Neuronal stem cell (in vitro differentiated cells): ENCODE measurements at regions not wholly inside any gene's neighbourhood (a gene's known extent, or its start where the extent isn't known, plus 50 kb on each side); places are given as distances from the start of the nearest gene placed in this dataset.

Experiments
- DNase-seq: peaks from one replicate; pipeline ENCODE4 v3.0.0-alpha.2; 2013; ENCODE audit warnings: low spot score
- H2AFZ ChIP-seq: one replicate; pipeline ENCODE4 v1.6.1; 2013; ENCODE audit warnings: mild to moderate bottlenecking, low read length, inconsistent platforms
- H2AK5ac ChIP-seq: 2 replicates; pipeline ENCODE4 v1.6.1; 2013; ENCODE audit warnings: low read depth, mild to moderate bottlenecking, inconsistent platforms, low read length, moderate library complexity, mixed read lengths
- H2BK120ac ChIP-seq: 2 replicates; pipeline ENCODE4 v1.6.1; 2013; ENCODE audit warnings: low read depth, mild to moderate bottlenecking, inconsistent platforms, low read length, moderate library complexity, mixed read lengths
- H2BK12ac ChIP-seq: one replicate; pipeline ENCODE4 v1.6.1; 2013; ENCODE audit warnings: low read length, inconsistent platforms
- H2BK15ac ChIP-seq: 2 replicates; pipeline ENCODE4 v1.6.1; 2013; ENCODE audit warnings: mild to moderate bottlenecking, low read length, inconsistent platforms, mixed read lengths
- H2BK5ac ChIP-seq: one replicate; pipeline ENCODE4 v1.6.1; 2013; ENCODE audit warnings: inconsistent platforms, mild to moderate bottlenecking, low read length, moderate library complexity
- H3K14ac ChIP-seq: one replicate; pipeline ENCODE4 v1.6.1; 2013; ENCODE audit warnings: low read length, inconsistent platforms
- H3K18ac ChIP-seq: 2 replicates; pipeline ENCODE4 v1.6.1; 2013; ENCODE audit warnings: low read length, inconsistent platforms
- H3K23ac ChIP-seq: 2 replicates; pipeline ENCODE4 v1.6.1; 2013; ENCODE audit warnings: low read depth, mild to moderate bottlenecking, mixed read lengths, low read length, inconsistent platforms; ENCODE audit not compliant: poor library complexity
- H3K27ac ChIP-seq: replicated peaks from 3 replicates; pipeline ENCODE4 v1.5.1; 2013; ENCODE audit warnings: low read length, inconsistent platforms
- H3K27me3 ChIP-seq, 3 experiments: 2 replicates each; pipeline ENCODE4 v1.6.1; 2013; ENCODE audit warnings: low read length in 3 of 3, mild to moderate bottlenecking in 2 of 3, inconsistent platforms in 1 of 3, low read depth in 1 of 3, mixed read lengths in 1 of 3, moderate library complexity in 1 of 3; ENCODE audit not compliant: control insufficient read depth in 3 of 3, insufficient read depth in 3 of 3
- H3K36me3 ChIP-seq, 2 donors: replicated peaks in 1 of 2; 2 replicates each; pipeline ENCODE4 v1.6.1; 2013; ENCODE audit warnings: low read length in 2 of 2; ENCODE audit not compliant: control insufficient read depth in 2 of 2, insufficient read depth in 2 of 2
- H3K4ac ChIP-seq: 2 replicates; pipeline ENCODE4 v1.6.1; 2013; ENCODE audit warnings: inconsistent platforms, mild to moderate bottlenecking, low read length, moderate library complexity
- H3K4me1 ChIP-seq, 2 donors: 1 replicate in 1 of 2; 2 replicates in 1 of 2; pipeline ENCODE4 v1.6.1; 2013; ENCODE audit warnings: low read length in 2 of 2, low read depth in 1 of 2; ENCODE audit not compliant: control insufficient read depth in 2 of 2, insufficient read depth in 1 of 2
- H3K4me2 ChIP-seq: one replicate; pipeline ENCODE4 v1.6.1; 2013; ENCODE audit warnings: mild to moderate bottlenecking, low read length, inconsistent platforms; ENCODE audit not compliant: insufficient read depth, poor library complexity, severe bottlenecking
- H3K4me3 ChIP-seq, 2 donors: 2 replicates each; pipeline ENCODE4 v1.5.1; 2013; ENCODE audit warnings: low read length in 2 of 2, mild to moderate bottlenecking in 2 of 2, inconsistent platforms in 1 of 2, moderate library complexity in 1 of 2
- H3K79me1 ChIP-seq: one replicate; pipeline ENCODE4 v1.6.1; 2013; ENCODE audit warnings: low read depth, mild to moderate bottlenecking, inconsistent platforms, low read length, moderate library complexity
- H3K9ac ChIP-seq: one replicate; pipeline ENCODE4 v1.6.1; 2013; ENCODE audit warnings: mild to moderate bottlenecking, low read depth, low read length, inconsistent platforms; ENCODE audit not compliant: poor library complexity
- H3K9me3 ChIP-seq, 2 donors: replicated peaks in 1 of 2; 2 replicates each; pipeline versions ENCODE3 to v1.6.1; 2013; ENCODE audit warnings: low read length in 2 of 2, mild to moderate bottlenecking in 2 of 2, inconsistent platforms in 1 of 2, low read depth in 1 of 2, mixed read lengths in 1 of 2, moderate library complexity in 1 of 2; ENCODE audit not compliant: control insufficient read depth in 2 of 2, insufficient read depth in 1 of 2
- H4K8ac ChIP-seq: one replicate; pipeline ENCODE4 v1.6.1; 2013; ENCODE audit warnings: low read depth, mild to moderate bottlenecking, inconsistent platforms, low read length, moderate library complexity
- H4K91ac ChIP-seq: one replicate; pipeline ENCODE4 v1.6.1; 2013; ENCODE audit warnings: low read length, low read depth, mild to moderate bottlenecking, inconsistent platforms; ENCODE audit not compliant: poor library complexity
- WGBS, 2 donors: extraction: QIAGEN DNeasy Blood & Tissue Kit; methylation state at CpG; one replicate each; pipeline ENCODE4 v1.1.7; 2013; ENCODE audit warnings: missing lambda C conversion rate in 2 of 2, mixed read lengths in 1 of 2; ENCODE audit not compliant: insufficient read length in 2 of 2, insufficient replicate concordance in 1 of 2; ENCODE audit errors: extremely low coverage in 2 of 2; 5-methylcytosine and 5-hydroxymethylcytosine counted together

DNA sequence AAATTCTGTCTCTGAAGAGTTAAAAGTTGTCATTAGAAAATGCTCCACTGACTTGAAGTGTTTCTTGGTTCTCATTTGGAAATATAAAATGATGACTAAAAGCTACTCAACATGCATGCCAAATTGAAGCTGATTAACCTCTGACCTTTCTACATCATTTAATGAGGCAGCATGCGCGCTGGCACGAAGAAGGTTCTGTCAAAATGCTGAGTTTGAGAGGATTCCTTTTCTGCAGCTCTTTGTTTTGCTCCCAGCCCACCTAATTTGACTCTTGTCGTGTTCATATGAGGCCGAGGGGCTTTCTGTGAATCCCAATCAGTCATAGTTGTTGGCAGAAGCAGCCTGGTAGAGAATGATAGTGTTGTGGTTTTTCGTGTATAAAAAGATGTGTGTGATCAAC, 153.4 kb downstream of the BRMS1L start:
- Histone ChIP-seq H3K27me3 (peaks cover 0 to 6% (median 0%) of the 10 kb centered on the region in 3 experiments), H2BK5ac (no peak overlapping the region), H3K27ac (no peak overlapping the region), H2BK12ac (no peak overlapping the region), H4K91ac (no peak overlapping the region), H3K79me1 (no peaks in the 10 kb centered on the region), H4K8ac (no peak overlapping the region), H3K9me3 (peaks cover 0 to 2% of the 10 kb centered on the region in 2 donors), H2AFZ (no peak overlapping the region), H3K4me3 (no peak overlapping the region), H3K4me2 (no peak overlapping the region), H3K36me3 (no peaks in the 10 kb centered on the region), H2BK15ac (no peak overlapping the region), H2BK120ac (no peak overlapping the region), H3K18ac (no peak overlapping the region), H3K9ac (no peak overlapping the region), H3K23ac (no peak overlapping the region), H2AK5ac (no peak overlapping the region), H3K4me1 (no peaks in the 10 kb centered on the region), H3K4ac (no peak overlapping the region), H3K14ac (no peak overlapping the region)
- no CpG with 5 or more reads among the region's 6 CpGs for WGBS, 2 donors
- no peak for DNase-seq

DNA sequence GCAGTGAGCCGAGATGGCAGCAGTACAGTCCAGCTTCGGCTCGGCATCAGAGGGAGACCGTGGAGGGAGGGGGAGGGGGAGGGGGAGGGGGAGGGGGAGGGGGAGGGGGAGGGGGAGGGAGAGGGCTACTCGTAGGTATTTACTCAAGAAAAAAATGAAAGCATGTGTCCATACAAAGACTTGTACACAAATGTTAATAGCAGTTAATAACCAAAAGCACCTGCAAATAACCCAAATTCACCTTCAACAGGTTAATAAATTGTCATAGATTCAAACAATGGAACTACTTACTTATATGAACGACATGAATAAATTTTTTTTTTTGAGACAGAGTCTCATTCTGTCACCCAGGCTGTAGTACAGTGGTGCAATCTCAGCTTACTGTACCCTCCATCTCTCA, 152.4 kb downstream of the BRMS1L start:
- H3K23ac ChIP-seq, result no peak overlapping the region
- DNase-seq, result no peak
- no peak overlapping the region for H3K14ac ChIP-seq
- no peak overlapping the region for H4K8ac ChIP-seq
- no peak overlapping the region for H3K18ac ChIP-seq
- no peaks in the 10 kb centered on the region for H3K79me1 ChIP-seq
- H2AK5ac ChIP-seq, result no peak overlapping the region
- no peaks in the 10 kb centered on the region for H3K36me3 ChIP-seq
- no peak overlapping the region for H3K4me2 ChIP-seq
- H3K27me3 ChIP-seq, result peaks cover 0 to 4% (median 0%) of the 10 kb centered on the region in 3 experiments
- H3K9me3 ChIP-seq, result peaks cover 0 to 2% of the 10 kb centered on the region in 2 donors
- H2BK15ac ChIP-seq, result no peak overlapping the region
- H4K91ac ChIP-seq, result no peak overlapping the region
- H2BK120ac ChIP-seq, result no peak overlapping the region
- no peak overlapping the region for H2BK5ac ChIP-seq
- H2BK12ac ChIP-seq, result no peak overlapping the region
- H3K4me3 ChIP-seq, result no peak overlapping the region
- H3K27ac ChIP-seq, result no peak overlapping the region
- H3K4me1 ChIP-seq, result no peaks in the 10 kb centered on the region
- no peak overlapping the region for H3K9ac ChIP-seq
- no CpG with 5 or more reads among the region's 6 CpGs for WGBS, 2 donors
- H3K4ac ChIP-seq, result no peak overlapping the region
- no peak overlapping the region for H2AFZ ChIP-seq

DNA sequence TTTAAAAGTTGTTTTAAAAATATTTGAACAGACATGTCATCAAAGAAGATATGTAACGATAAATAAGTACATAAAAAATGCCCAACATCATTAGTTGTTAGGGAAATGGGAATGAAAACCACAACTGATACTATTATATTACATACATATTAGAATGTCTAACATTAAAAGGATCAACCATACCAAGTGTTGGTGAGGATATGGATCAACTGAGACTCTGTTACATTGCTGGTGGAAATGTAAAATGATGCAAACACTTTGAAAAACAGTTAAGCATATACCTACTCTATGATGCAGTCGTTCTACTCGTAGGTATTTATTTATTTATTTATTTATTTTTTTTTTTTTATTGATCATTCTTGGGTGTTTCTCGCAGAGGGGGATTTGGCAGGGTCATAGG, 149.7 kb downstream of the BRMS1L start:
- Histone ChIP-seq H2BK12ac (no peak overlapping the region), H2BK120ac (no peak overlapping the region), H2BK15ac (no peak overlapping the region), H3K9me3 (no peaks in the 10 kb centered on the region), H4K91ac (no peak overlapping the region), H3K4me3 (no peak overlapping the region), H3K4ac (no peak overlapping the region), H4K8ac (no peak overlapping the region), H3K27ac (no peak overlapping the region), H3K9ac (no peak overlapping the region), H3K4me2 (no peak overlapping the region), H2AK5ac (no peak overlapping the region), H2AFZ (no peak overlapping the region), H3K14ac (no peak overlapping the region), H2BK5ac (no peak overlapping the region), H3K23ac (no peak overlapping the region), H3K36me3 (no peaks in the 10 kb centered on the region), H3K4me1 (no peaks in the 10 kb centered on the region), H3K27me3 (peaks cover 0 to 23% (median 0%) of the 10 kb centered on the region in 3 experiments), H3K79me1 (no peaks in the 10 kb centered on the region), H3K18ac (no peak overlapping the region)
- WGBS, 2 donors, result no CpG with 5 or more reads among the region's 4 CpGs
- DNase-seq, result no peak

DNA sequence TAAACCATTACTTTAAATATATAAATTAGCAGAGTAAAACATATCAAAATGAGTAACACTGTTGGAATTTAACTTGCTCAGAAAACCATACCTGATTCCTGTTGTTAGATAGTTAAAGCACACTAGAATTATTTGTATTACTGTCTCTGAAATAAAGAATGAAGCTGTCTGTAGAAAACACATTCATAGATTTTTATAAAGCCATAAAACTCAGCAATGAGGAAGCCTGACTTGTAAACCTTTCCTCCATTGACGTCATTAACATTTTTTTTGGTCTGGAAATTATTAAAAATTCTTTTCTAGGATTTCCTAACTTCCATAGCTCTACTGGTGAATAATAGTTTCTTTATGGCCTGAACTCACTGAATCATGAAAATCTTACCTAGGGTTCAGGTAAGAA, 147.6 kb downstream of the BRMS1L start:
- Histone ChIP-seq H3K4me2 (no peak overlapping the region), H3K23ac (no peak overlapping the region), H3K79me1 (no peaks in the 10 kb centered on the region), H2BK5ac (no peak overlapping the region), H4K91ac (no peak overlapping the region), H3K27ac (no peak overlapping the region), H3K36me3 (no peaks in the 10 kb centered on the region), H3K27me3 (peaks cover 0 to 39% (median 0%) of the 10 kb centered on the region in 3 experiments), H3K4ac (no peak overlapping the region), H2BK12ac (no peak overlapping the region), H2BK15ac (no peak overlapping the region), H2AFZ (no peak overlapping the region), H3K9me3 (no peaks in the 10 kb centered on the region), H2BK120ac (no peak overlapping the region), H3K4me1 (no peaks in the 10 kb centered on the region), H3K18ac (no peak overlapping the region), H3K4me3 (no peak overlapping the region), H2AK5ac (no peak overlapping the region), H4K8ac (no peak overlapping the region), H3K14ac (no peak overlapping the region), H3K9ac (no peak overlapping the region)
- WGBS, 2 donors, result no CpG with 5 or more reads among the region's 1 CpG
- no peak for DNase-seq
